CD4-positive, alpha-beta T cell treated with Interleukin-4 for 4 hours (primary cell): ENCODE measurements at regions not wholly inside any gene's neighbourhood (a gene's known extent, or its start where the extent isn't known, plus 50 kb on each side); places are given as distances from the start of the nearest gene placed in this dataset.
A peak's percentile ranks its signal among the peaks of the same experiment; 100 is the strongest.
"Not testable (repeated sequence)": the region's sequence is repeated elsewhere in the genome, so short reads cannot be mapped to it uniquely, and the experiment has no call there.

Experiments
- DNase-seq: peaks from one replicate; pipeline ENCODE4 v3.0.0-alpha.2; 2020

GRCh38 chr9:66046992-66047391, 310.0 kb downstream of the FOXD4L4 start:
- DNase-seq = not testable (repeated sequence)

- DNase-seq = not testable (repeated sequence)
Observed at GRCh38 chr9:66049721-66050120, 312.8 kb downstream of the FOXD4L4 start.

- not testable (repeated sequence) for DNase-seq
Observed at GRCh38 chr9:66054705-66055104, 317.8 kb downstream of the FOXD4L4 start.

- not testable (repeated sequence) for DNase-seq
Observed at GRCh38 chr9:66060681-66061080, 323.7 kb downstream of the FOXD4L4 start.

GRCh38 chr9:66063822-66064221, 326.9 kb downstream of the FOXD4L4 start:
- DNase-seq = not testable (repeated sequence)

- DNase-seq = not testable (repeated sequence)
Observed at GRCh38 chr9:66065735-66066134, 328.8 kb downstream of the FOXD4L4 start.

GRCh38 chr9:66067231-66067630, 330.3 kb downstream of the FOXD4L4 start:
- DNase-seq = not testable (repeated sequence)

GRCh38 chr9:66068451-66068989, 331.6 kb downstream of the FOXD4L4 start:
- DNase-seq = peak; percentile 0

GRCh38 chr9:66069025-66069424, 332.1 kb downstream of the FOXD4L4 start:
- not testable (repeated sequence) for DNase-seq

GRCh38 chr9:66073111-66073510, 336.2 kb downstream of the FOXD4L4 start:
- not testable (repeated sequence) for DNase-seq

GRCh38 chr9:66082811-66083210, 345.9 kb downstream of the FOXD4L4 start:
- not testable (repeated sequence) for DNase-seq
